NCI-H2171 (cell line): ENCODE measurements at regions not wholly inside any gene's neighbourhood (a gene's known extent, or its start where the extent isn't known, plus 50 kb on each side); places are given as distances from the start of the nearest gene placed in this dataset.

ENCODE experiments used
- DNase-seq: peaks from one replicate; lab custom pipeline; 2025; lab: John Stamatoyannopoulos, UW

GRCh38 chr13:40075281-40075680 is 419.8 kb downstream of the COG6 start:
- DNase-seq = no peak

- no peak for DNase-seq
These were observed 421.4 kb downstream of the COG6 start for GRCh38 chr13:40076765-40077362.

- DNase-seq = no peak
These were observed 422.1 kb downstream of the COG6 start for GRCh38 chr13:40077396-40078027.

- DNase-seq = no peak
These were observed 424.3 kb downstream of the COG6 start for GRCh38 chr13:40079721-40080120.

GRCh38 chr13:40080676-40081075 is 425.2 kb downstream of the COG6 start:
- DNase-seq = no peak

GRCh38 chr13:40082639-40083038 is 427.2 kb downstream of the COG6 start:
- no peak for DNase-seq

- DNase-seq = no peak
These were observed 428.4 kb downstream of the COG6 start for GRCh38 chr13:40083841-40084240.

- no peak for DNase-seq
These were observed 429.5 kb downstream of the COG6 start for GRCh38 chr13:40084934-40085333.

- DNase-seq = peak; percentile 78
These were observed 431.9 kb downstream of the COG6 start for GRCh38 chr13:40087091-40088002.

- no peak for DNase-seq
These were observed 438.6 kb downstream of the COG6 start for GRCh38 chr13:40094056-40094455.

GRCh38 chr13:40095695-40096356 is 440.4 kb downstream of the COG6 start:
- DNase-seq = no peak

- no peak for DNase-seq
These were observed 441.0 kb downstream of the COG6 start for GRCh38 chr13:40096357-40096901.

- no peak for DNase-seq
These were observed 442.8 kb downstream of the COG6 start for GRCh38 chr13:40098246-40098645.

GRCh38 chr13:40101708-40102359 is 446.4 kb downstream of the COG6 start:
- no peak for DNase-seq

GRCh38 chr13:40102360-40102727 is 446.9 kb downstream of the COG6 start:
- DNase-seq = no peak

GRCh38 chr13:40102854-40103253 is 447.4 kb downstream of the COG6 start:
- no peak for DNase-seq

GRCh38 chr13:40103864-40104263 is 448.4 kb downstream of the COG6 start:
- no peak for DNase-seq

GRCh38 chr13:40105231-40105630 is 449.8 kb downstream of the COG6 start:
- no peak for DNase-seq

GRCh38 chr13:40109351-40109844 is 453.9 kb downstream of the COG6 start:
- no peak for DNase-seq

- no peak for DNase-seq
These were observed 458.3 kb downstream of the COG6 start for GRCh38 chr13:40113643-40114304.

- no peak for DNase-seq
These were observed 458.9 kb downstream of the COG6 start for GRCh38 chr13:40114305-40114896.
